B cell (primary cell): ENCODE measurements at regions not wholly inside any gene's neighbourhood (a gene's known extent, or its start where the extent isn't known, plus 50 kb on each side); places are given as distances from the start of the nearest gene placed in this dataset.

ENCODE experiments used
- EZH2 ChIP-seq: IDR thresholded peaks from 2 replicates; pipeline ENCODE4 v1.6.1; 2012; ENCODE audit warnings: borderline replicate concordance, low read depth, mild to moderate bottlenecking, moderate library complexity, low read length; ENCODE audit not compliant: insufficient read depth, poor library complexity, severe bottlenecking
- TF ChIP-seq, protein P1 (sequence below): fragments of 200-600 bp; IDR thresholded peaks from one replicate; pipeline ENCODE4 v1.8.0; 2022; ENCODE audit warnings: antibody characterized with exemption, mild to moderate bottlenecking

DNA sequence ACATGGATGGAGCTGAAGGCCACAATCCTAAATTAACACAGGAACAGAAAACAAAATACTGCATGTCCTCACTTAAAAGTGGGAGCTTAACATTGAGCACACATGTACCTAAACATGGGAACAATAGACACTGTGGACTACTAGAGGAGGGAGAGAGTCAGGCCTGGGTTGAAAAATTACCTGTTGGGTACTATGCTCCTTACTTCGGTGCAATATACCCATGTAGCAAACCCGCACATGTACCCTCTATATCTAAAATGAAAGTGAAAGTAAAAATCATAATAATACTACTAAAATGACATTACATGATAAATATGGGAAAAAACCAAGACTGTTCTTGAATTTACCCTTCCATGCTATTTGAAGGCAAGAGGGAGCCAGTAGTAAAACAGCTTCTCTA, 1273.8 kb upstream of the ADGRB3 start:
- no peak for TF ChIP-seq EZH2
- TF ChIP-seq, protein P1, sequence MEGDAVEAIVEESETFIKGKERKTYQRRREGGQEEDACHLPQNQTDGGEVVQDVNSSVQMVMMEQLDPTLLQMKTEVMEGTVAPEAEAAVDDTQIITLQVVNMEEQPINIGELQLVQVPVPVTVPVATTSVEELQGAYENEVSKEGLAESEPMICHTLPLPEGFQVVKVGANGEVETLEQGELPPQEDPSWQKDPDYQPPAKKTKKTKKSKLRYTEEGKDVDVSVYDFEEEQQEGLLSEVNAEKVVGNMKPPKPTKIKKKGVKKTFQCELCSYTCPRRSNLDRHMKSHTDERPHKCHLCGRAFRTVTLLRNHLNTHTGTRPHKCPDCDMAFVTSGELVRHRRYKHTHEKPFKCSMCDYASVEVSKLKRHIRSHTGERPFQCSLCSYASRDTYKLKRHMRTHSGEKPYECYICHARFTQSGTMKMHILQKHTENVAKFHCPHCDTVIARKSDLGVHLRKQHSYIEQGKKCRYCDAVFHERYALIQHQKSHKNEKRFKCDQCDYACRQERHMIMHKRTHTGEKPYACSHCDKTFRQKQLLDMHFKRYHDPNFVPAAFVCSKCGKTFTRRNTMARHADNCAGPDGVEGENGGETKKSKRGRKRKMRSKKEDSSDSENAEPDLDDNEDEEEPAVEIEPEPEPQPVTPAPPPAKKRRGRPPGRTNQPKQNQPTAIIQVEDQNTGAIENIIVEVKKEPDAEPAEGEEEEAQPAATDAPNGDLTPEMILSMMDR, result no peak
